Fibroblast of the aortic adventitia (primary cell): ENCODE measurements at regions not wholly inside any gene's neighbourhood (a gene's known extent, or its start where the extent isn't known, plus 50 kb on each side); places are given as distances from the start of the nearest gene placed in this dataset.

Experiments used
- DNase-seq: peaks from one replicate; pipeline ENCODE4 v3.0.0-alpha.2; 2010; ENCODE audit warnings: low read depth
- H3K4me3 ChIP-seq: 2 replicates; pipeline ENCODE4 v1.5.1; 2011; ENCODE audit warnings: low read depth, mild to moderate bottlenecking, control low read depth, low read length, moderate library complexity
- CTCF ChIP-seq: IDR thresholded peaks from 2 replicates; pipeline ENCODE4 v1.5.1; 2011; ENCODE audit warnings: mild to moderate bottlenecking, low read length, control low read depth, inconsistent platforms; ENCODE audit not compliant: insufficient read depth

- peak; percentile 10 for DNase-seq
- no peak for TF ChIP-seq CTCF
- no peak overlapping the region for H3K4me3 ChIP-seq
Observed at GRCh38 chr14:42001431-42001830, 394.8 kb downstream of the LRFN5 start.

- TF ChIP-seq CTCF: no peak
- no peak overlapping the region for H3K4me3 ChIP-seq
- DNase-seq: no peak
Observed at GRCh38 chr14:42000450-42000849, 393.8 kb downstream of the LRFN5 start.

GRCh38 chr14:41993687-41994086 is 387.0 kb downstream of the LRFN5 start:
- no peak for TF ChIP-seq CTCF
- no peak for DNase-seq
- H3K4me3 ChIP-seq: no peak overlapping the region

- DNase-seq: peak; percentile 62
- H3K4me3 ChIP-seq: no peak overlapping the region
- TF ChIP-seq CTCF: no peak
Observed at GRCh38 chr14:41986700-41987099, 380.0 kb downstream of the LRFN5 start.

GRCh38 chr14:41986083-41986645 is 379.5 kb downstream of the LRFN5 start:
- DNase-seq: no peak
- no peak for TF ChIP-seq CTCF
- H3K4me3 ChIP-seq: no peak overlapping the region

GRCh38 chr14:41973178-41973577 is 366.5 kb downstream of the LRFN5 start:
- no peak for TF ChIP-seq CTCF
- H3K4me3 ChIP-seq: no peak overlapping the region
- DNase-seq: no peak

GRCh38 chr14:41972531-41972930 is 365.9 kb downstream of the LRFN5 start:
- no peak overlapping the region for H3K4me3 ChIP-seq
- no peak for TF ChIP-seq CTCF
- no peak for DNase-seq
